Tibial artery (tissue), 4 donors: ENCODE measurements at regions not wholly inside any gene's neighbourhood (a gene's known extent, or its start where the extent isn't known, plus 50 kb on each side); places are given as distances from the start of the nearest gene placed in this dataset.

ENCODE experiments used
- DNase-seq, 2 donors: peaks; one replicate each; pipeline ENCODE4 v3.0.0-alpha.2; 2019
- H3K27ac ChIP-seq, 2 donors: fragments of 200-600 bp; sonication (generic) in 1 of 2; 1 replicate in 1 of 2; 2 replicates in 1 of 2; pipeline ENCODE4 v1.5.1; 2018 to 2019; ENCODE audit warnings: mild to moderate bottlenecking in 1 of 2
- H3K27me3 ChIP-seq, 2 donors: fragments of 200-600 bp; sonication (generic) in 1 of 2; one replicate each; pipeline versions ENCODE4 v1.5.1 to v1.6.0; 2016 to 2019
- H3K36me3 ChIP-seq, 3 donors: fragments of 200-600 bp; sonication (generic) in 2 of 3; one replicate each; pipeline ENCODE4 v1.5.1; 2016 to 2019; ENCODE audit warnings: mild to moderate bottlenecking in 2 of 3
- H3K4me1 ChIP-seq, 4 donors: fragments of 200-600 bp; sonication (generic) in 2 of 4; 1 replicate in 3 of 4; 2 replicates in 1 of 4; pipeline ENCODE4 v1.5.1; 2016 to 2019
- H3K4me3 ChIP-seq, 2 donors: fragments of 200-600 bp; sonication (generic) in 1 of 2; 1 replicate in 1 of 2; 2 replicates in 1 of 2; pipeline ENCODE4 v1.5.1; 2018 to 2019; ENCODE audit warnings: mild to moderate bottlenecking in 2 of 2
- H3K9me3 ChIP-seq, 3 donors: fragments of 200-600 bp; sonication (generic) in 1 of 3; one replicate each; pipeline ENCODE4 v1.5.1; 2016 to 2019
- intact Hi-C: fragments of 100-400 bp; cut with DNase I; formaldehyde crosslinking; loops from one replicate; pipeline ENCODE4 v1.15.0; 2023; ENCODE audit warnings: low total_unique reads
- TF ChIP-seq, protein P1 (sequence below), 2 experiments: fragments of 200-600 bp in 1 of 2; fragments of 450-650 bp in 1 of 2; IDR thresholded peaks; one replicate each; pipeline ENCODE4 v1.5.1; 2017 to 2019; ENCODE audit warnings: antibody characterized with exemption in 2 of 2, mild to moderate bottlenecking in 1 of 2, moderate library complexity in 1 of 2

GRCh38 chr6:4403023-4403752 lies 267.8 kb upstream of the ECI2 start:
- Histone ChIP-seq H3K4me1 (peaks cover 0 to 30% (median 26%) of the 10 kb centered on the region in 4 donors), H3K4me3 (no peak overlapping the region), H3K9me3 (no peaks in the 10 kb centered on the region), H3K27ac (peak overlapping the region; percentile 45 to 53), H3K27me3 (no peaks in the 10 kb centered on the region), H3K36me3 (no peaks in the 10 kb centered on the region)
- TF ChIP-seq, protein P1, sequence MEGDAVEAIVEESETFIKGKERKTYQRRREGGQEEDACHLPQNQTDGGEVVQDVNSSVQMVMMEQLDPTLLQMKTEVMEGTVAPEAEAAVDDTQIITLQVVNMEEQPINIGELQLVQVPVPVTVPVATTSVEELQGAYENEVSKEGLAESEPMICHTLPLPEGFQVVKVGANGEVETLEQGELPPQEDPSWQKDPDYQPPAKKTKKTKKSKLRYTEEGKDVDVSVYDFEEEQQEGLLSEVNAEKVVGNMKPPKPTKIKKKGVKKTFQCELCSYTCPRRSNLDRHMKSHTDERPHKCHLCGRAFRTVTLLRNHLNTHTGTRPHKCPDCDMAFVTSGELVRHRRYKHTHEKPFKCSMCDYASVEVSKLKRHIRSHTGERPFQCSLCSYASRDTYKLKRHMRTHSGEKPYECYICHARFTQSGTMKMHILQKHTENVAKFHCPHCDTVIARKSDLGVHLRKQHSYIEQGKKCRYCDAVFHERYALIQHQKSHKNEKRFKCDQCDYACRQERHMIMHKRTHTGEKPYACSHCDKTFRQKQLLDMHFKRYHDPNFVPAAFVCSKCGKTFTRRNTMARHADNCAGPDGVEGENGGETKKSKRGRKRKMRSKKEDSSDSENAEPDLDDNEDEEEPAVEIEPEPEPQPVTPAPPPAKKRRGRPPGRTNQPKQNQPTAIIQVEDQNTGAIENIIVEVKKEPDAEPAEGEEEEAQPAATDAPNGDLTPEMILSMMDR (IDR thresholded peaks at IDR 0.05): no peak
- no peak for DNase-seq
- intact Hi-C loops: no loop called here

DNA sequence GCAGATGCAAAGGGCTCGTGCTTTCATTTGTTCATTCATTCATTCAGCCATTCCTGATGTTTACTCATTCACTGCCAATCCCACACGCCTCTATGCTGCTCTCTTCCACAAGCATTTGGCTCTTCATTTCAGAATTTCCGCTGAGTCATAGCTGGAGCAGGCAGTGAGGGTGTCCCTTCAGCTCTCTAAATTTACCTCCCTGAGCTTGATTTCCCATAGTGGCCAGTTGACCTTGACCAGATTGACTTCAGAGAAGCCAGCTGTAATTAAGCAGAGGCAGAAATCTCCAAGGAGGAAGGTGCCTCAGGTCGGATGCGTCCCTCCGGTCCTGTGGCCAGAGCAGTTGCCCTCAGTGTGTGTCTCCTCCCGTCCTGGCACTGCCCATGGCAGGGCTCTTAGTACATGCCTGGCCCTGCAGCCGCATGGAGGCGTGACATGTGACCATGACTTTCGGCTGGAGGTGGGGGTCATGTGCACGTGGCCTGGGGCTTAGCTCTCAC lies 267.2 kb upstream of the ECI2 start:
- peak overlapping the region; percentile 45 to 53 for H3K27ac ChIP-seq
- H3K36me3 ChIP-seq: no peaks in the 10 kb centered on the region
- no peaks in the 10 kb centered on the region for H3K9me3 ChIP-seq
- intact Hi-C loops: no loop called here
- no peaks in the 10 kb centered on the region for H3K27me3 ChIP-seq
- H3K4me3 ChIP-seq: peak overlapping the region in 1 of 2 donors; percentile 12
- H3K4me1 ChIP-seq: peaks cover 0 to 30% (median 26%) of the 10 kb centered on the region in 4 donors
- TF ChIP-seq, protein P1 (IDR thresholded peaks at IDR 0.05): no peak
- DNase-seq: peak; percentile 28 to 77

- Histone ChIP-seq H3K4me3 (no peak overlapping the region), H3K27me3 (no peaks in the 10 kb centered on the region), H3K27ac (peak overlapping the region in 1 of 2 donors; percentile 53), H3K9me3 (no peaks in the 10 kb centered on the region), H3K4me1 (peaks cover 0 to 30% (median 26%) of the 10 kb centered on the region in 4 donors), H3K36me3 (no peaks in the 10 kb centered on the region)
- DNase-seq: no peak
- intact Hi-C loops: no loop called here
- TF ChIP-seq, protein P1 (IDR thresholded peaks at IDR 0.05): no peak
Measured at GRCh38 chr6:4401408-4402368, 266.3 kb upstream of the ECI2 start.

GRCh38 chr6:4399656-4400055 lies 264.3 kb upstream of the ECI2 start:
- intact Hi-C loops: no loop called here
- TF ChIP-seq, protein P1 (IDR thresholded peaks at IDR 0.05): no peak

GRCh38 chr6:4398791-4399190 lies 263.4 kb upstream of the ECI2 start:
- H3K4me3 ChIP-seq: no peak overlapping the region
- H3K9me3 ChIP-seq: no peaks in the 10 kb centered on the region
- TF ChIP-seq, protein P1 (IDR thresholded peaks at IDR 0.05): no peak
- no peak for DNase-seq
- H3K27me3 ChIP-seq: no peaks in the 10 kb centered on the region
- H3K27ac ChIP-seq: no peak overlapping the region
- peaks cover 0 to 25% (median 21%) of the 10 kb centered on the region in 4 donors for H3K4me1 ChIP-seq
- H3K36me3 ChIP-seq: no peaks in the 10 kb centered on the region
- intact Hi-C loops: no loop called here

More at GRCh38 chr6:4399656-4400055, 264.3 kb upstream of the ECI2 start:
- Histone ChIP-seq H3K27ac (no peak overlapping the region), H3K9me3 (no peaks in the 10 kb centered on the region), H3K27me3 (no peaks in the 10 kb centered on the region), H3K4me1 (peaks cover 0 to 30% (median 26%) of the 10 kb centered on the region in 4 donors), H3K36me3 (no peaks in the 10 kb centered on the region), H3K4me3 (no peak overlapping the region)
- DNase-seq: no peak
